Breast epithelium (tissue), 4 donors: ENCODE measurements at regions not wholly inside any gene's neighbourhood (a gene's known extent, or its start where the extent isn't known, plus 50 kb on each side); places are given as distances from the start of the nearest gene placed in this dataset.
A peak's percentile ranks its signal among the peaks of the same experiment; 100 is the strongest.

Source experiments
- DNase-seq, 2 donors: peaks; one replicate each; pipeline ENCODE4 v3.0.0-alpha.2; 2019; ENCODE audit warnings: low spot score in 2 of 2
- H3K27ac ChIP-seq, 2 donors: fragments of 200-600 bp; sonication (generic) in 1 of 2; one replicate each; pipeline ENCODE4 v1.5.1; 2016 to 2019; ENCODE audit warnings: mild to moderate bottlenecking in 1 of 2
- H3K27me3 ChIP-seq, 2 donors: fragments of 200-600 bp; sonication (generic) in 1 of 2; one replicate each; pipeline versions ENCODE4 v1.5.1 to v1.6.0; 2017 to 2019; ENCODE audit warnings: control low read depth in 1 of 2, mild to moderate bottlenecking in 1 of 2
- H3K36me3 ChIP-seq: fragments of 200-600 bp; one replicate; pipeline ENCODE4 v1.5.1; 2019
- H3K4me1 ChIP-seq, 2 donors: fragments of 200-600 bp; sonication (generic); one replicate each; pipeline ENCODE4 v1.5.1; 2016 to 2019; ENCODE audit warnings: control low read depth in 1 of 2
- H3K4me3 ChIP-seq, 3 donors: fragments of 200-600 bp; sonication (generic); 1 replicate in 2 of 3; 2 replicates in 1 of 3; pipeline ENCODE4 v1.5.1; 2016 to 2019; ENCODE audit warnings: mild to moderate bottlenecking in 3 of 3, moderate library complexity in 2 of 3
- H3K9me3 ChIP-seq, 2 donors: fragments of 200-600 bp; sonication (generic) in 1 of 2; one replicate each; pipeline ENCODE4 v1.5.1; 2016 to 2019; ENCODE audit warnings: control low read depth in 1 of 2
- CTCF ChIP-seq, 3 donors: fragments of 450-650 bp; IDR thresholded peaks; one replicate each; pipeline ENCODE4 v1.5.1; 2016 to 2017; ENCODE audit warnings: antibody characterized with exemption in 3 of 3, mild to moderate bottlenecking in 3 of 3, moderate library complexity in 3 of 3
- POLR2A ChIP-seq: fragments of 450-650 bp; IDR thresholded peaks from one replicate; pipeline ENCODE4 v1.6.1; 2016; ENCODE audit warnings: antibody characterized with exemption, mild to moderate bottlenecking, moderate library complexity
- POLR2AphosphoS5 ChIP-seq, 3 donors: sonication (generic); formaldehyde crosslinking; IDR thresholded peaks; one replicate each; pipeline ENCODE4 v1.6.1; 2017; ENCODE audit warnings: antibody characterized with exemption in 3 of 3
- intact Hi-C: fragments of 100-400 bp; cut with DNase I; formaldehyde crosslinking; loops from one replicate; pipeline ENCODE4 v1.15.1; 2023; ENCODE audit warnings: low total_unique reads

- Histone ChIP-seq H3K27me3 (no peaks in the 10 kb centered on the region), H3K36me3 (no peaks in the 10 kb centered on the region), H3K4me1 (peaks cover 0 to 6% of the 10 kb centered on the region in 2 donors), H3K27ac (no peak overlapping the region), H3K9me3 (no peaks in the 10 kb centered on the region), H3K4me3 (no peak overlapping the region)
- intact Hi-C loops = no loop called here
- no peak for DNase-seq
- no peak for TF ChIP-seq CTCF (IDR thresholded peaks at IDR 0.05)
- TF ChIP-seq POLR2AphosphoS5 (IDR thresholded peaks at IDR 0.05) = no peak
- no peak for TF ChIP-seq POLR2A
Observed at GRCh38 chr9:88653911-88654310, 118.9 kb downstream of the NXNL2 start.

GRCh38 chr9:88657893-88658292 is 122.9 kb downstream of the NXNL2 start:
- Histone ChIP-seq H3K27me3 (no peaks in the 10 kb centered on the region), H3K9me3 (no peaks in the 10 kb centered on the region), H3K4me3 (no peak overlapping the region), H3K36me3 (no peaks in the 10 kb centered on the region), H3K4me1 (no peaks in the 10 kb centered on the region), H3K27ac (peak overlapping the region in 1 of 2 donors; percentile 44)
- DNase-seq = no peak
- TF ChIP-seq POLR2AphosphoS5 (IDR thresholded peaks at IDR 0.05) (no peak), POLR2A (no peak), CTCF (IDR thresholded peaks at IDR 0.05) (no peak)
- intact Hi-C loops = no loop called here

- no peak for TF ChIP-seq CTCF (IDR thresholded peaks at IDR 0.05)
- TF ChIP-seq POLR2A = no peak
- TF ChIP-seq POLR2AphosphoS5 (IDR thresholded peaks at IDR 0.05) = no peak
- Histone ChIP-seq H3K36me3 (no peaks in the 10 kb centered on the region), H3K9me3 (no peaks in the 10 kb centered on the region), H3K4me3 (no peak overlapping the region), H3K27me3 (no peaks in the 10 kb centered on the region), H3K4me1 (no peaks in the 10 kb centered on the region), H3K27ac (no peak overlapping the region)
- intact Hi-C loops = no loop called here
- no peak for DNase-seq
Observed at GRCh38 chr9:88658311-88658822, 123.4 kb downstream of the NXNL2 start.

GRCh38 chr9:88659126-88659525 is 124.1 kb downstream of the NXNL2 start:
- no peaks in the 10 kb centered on the region for H3K9me3 ChIP-seq
- no peak overlapping the region for H3K27ac ChIP-seq
- no peak for TF ChIP-seq POLR2AphosphoS5 (IDR thresholded peaks at IDR 0.05)
- TF ChIP-seq CTCF (IDR thresholded peaks at IDR 0.05) = no peak
- no peak for TF ChIP-seq POLR2A
- H3K4me3 ChIP-seq = no peak overlapping the region
- intact Hi-C loops = no loop called here
- DNase-seq = no peak
- H3K4me1 ChIP-seq = no peaks in the 10 kb centered on the region
- no peaks in the 10 kb centered on the region for H3K27me3 ChIP-seq
- no peaks in the 10 kb centered on the region for H3K36me3 ChIP-seq

GRCh38 chr9:88660611-88661010 is 125.6 kb downstream of the NXNL2 start:
- Histone ChIP-seq H3K27me3 (no peaks in the 10 kb centered on the region), H3K4me3 (no peak overlapping the region), H3K36me3 (no peaks in the 10 kb centered on the region), H3K9me3 (no peaks in the 10 kb centered on the region), H3K27ac (no peak overlapping the region), H3K4me1 (no peaks in the 10 kb centered on the region)
- DNase-seq = no peak
- intact Hi-C loops = no loop called here
- TF ChIP-seq POLR2AphosphoS5 (IDR thresholded peaks at IDR 0.05) = no peak
- TF ChIP-seq POLR2A = no peak
- no peak for TF ChIP-seq CTCF (IDR thresholded peaks at IDR 0.05)
